ENCODE measurements at regions not wholly inside any gene's neighbourhood (a gene's known extent, or its start where the extent isn't known, plus 50 kb on each side); places are given as distances from the start of the nearest gene placed in this dataset.
"Not testable (repeated sequence)": the region's sequence is repeated elsewhere in the genome, so short reads cannot be mapped to it uniquely, and the experiment has no call there.

GRCh38 chr1:96544831-96545221 lies 176.8 kb upstream of the PTBP2 start:
- Mint-ChIP-seq H3K27ac (no peak overlapping the region), H3K4me1 (no peaks in the 10 kb centered on the region), H3K36me3 (no peaks in the 10 kb centered on the region), H3K4me3 (no peak overlapping the region), H3K27me3 (no peaks in the 10 kb centered on the region), H3K9me3 (no peaks in the 10 kb centered on the region)

- no peaks in the 10 kb centered on the region for H3K27me3 Mint-ChIP-seq
- no peaks in the 10 kb centered on the region for H3K36me3 Mint-ChIP-seq
- H3K27ac Mint-ChIP-seq = no peak overlapping the region
- H3K4me1 Mint-ChIP-seq = no peaks in the 10 kb centered on the region
- no peaks in the 10 kb centered on the region for H3K9me3 Mint-ChIP-seq
- no peak overlapping the region for H3K4me3 Mint-ChIP-seq
These were observed 175.5 kb upstream of the PTBP2 start for GRCh38 chr1:96545935-96546656.

GRCh38 chr1:96550061-96550460 lies 171.5 kb upstream of the PTBP2 start:
- H3K27me3 Mint-ChIP-seq = no peaks in the 10 kb centered on the region
- no peak overlapping the region for H3K27ac Mint-ChIP-seq
- H3K9me3 Mint-ChIP-seq = no peaks in the 10 kb centered on the region
- no peaks in the 10 kb centered on the region for H3K36me3 Mint-ChIP-seq
- no peaks in the 10 kb centered on the region for H3K4me1 Mint-ChIP-seq
- no peak overlapping the region for H3K4me3 Mint-ChIP-seq

- H3K9me3 Mint-ChIP-seq = no peaks in the 10 kb centered on the region
- H3K4me3 Mint-ChIP-seq = no peak overlapping the region
- H3K27ac Mint-ChIP-seq = no peak overlapping the region
- H3K27me3 Mint-ChIP-seq = peaks cover 3% of the 10 kb centered on the region
- no peaks in the 10 kb centered on the region for H3K36me3 Mint-ChIP-seq
- H3K4me1 Mint-ChIP-seq = no peaks in the 10 kb centered on the region
These were observed 169.1 kb upstream of the PTBP2 start for GRCh38 chr1:96552451-96552850.

GRCh38 chr1:96553811-96554210 lies 167.8 kb upstream of the PTBP2 start:
- Mint-ChIP-seq H3K4me3 (no peak overlapping the region), H3K4me1 (no peaks in the 10 kb centered on the region), H3K27ac (no peak overlapping the region), H3K27me3 (peaks cover 5% of the 10 kb centered on the region), H3K9me3 (no peaks in the 10 kb centered on the region), H3K36me3 (no peaks in the 10 kb centered on the region)

GRCh38 chr1:96554364-96554763 lies 167.2 kb upstream of the PTBP2 start:
- no peak overlapping the region for H3K4me3 Mint-ChIP-seq
- H3K36me3 Mint-ChIP-seq = no peaks in the 10 kb centered on the region
- no peaks in the 10 kb centered on the region for H3K4me1 Mint-ChIP-seq
- no peaks in the 10 kb centered on the region for H3K9me3 Mint-ChIP-seq
- H3K27me3 Mint-ChIP-seq = peaks cover 5% of the 10 kb centered on the region
- H3K27ac Mint-ChIP-seq = no peak overlapping the region

GRCh38 chr1:96557336-96557735 lies 164.2 kb upstream of the PTBP2 start:
- H3K9me3 Mint-ChIP-seq = no peaks in the 10 kb centered on the region
- no peaks in the 10 kb centered on the region for H3K4me1 Mint-ChIP-seq
- no peak overlapping the region for H3K27ac Mint-ChIP-seq
- peaks cover 8% of the 10 kb centered on the region for H3K27me3 Mint-ChIP-seq
- H3K4me3 Mint-ChIP-seq = no peak overlapping the region
- H3K36me3 Mint-ChIP-seq = no peaks in the 10 kb centered on the region

- no peak overlapping the region for H3K27ac Mint-ChIP-seq
- peaks cover 10% of the 10 kb centered on the region for H3K27me3 Mint-ChIP-seq
- H3K9me3 Mint-ChIP-seq = no peaks in the 10 kb centered on the region
- no peak overlapping the region for H3K4me3 Mint-ChIP-seq
- H3K4me1 Mint-ChIP-seq = no peaks in the 10 kb centered on the region
- H3K36me3 Mint-ChIP-seq = no peaks in the 10 kb centered on the region
These were observed 162.9 kb upstream of the PTBP2 start for GRCh38 chr1:96558635-96559034.

- Mint-ChIP-seq H3K4me1 (no peaks in the 10 kb centered on the region), H3K27ac (no peak overlapping the region), H3K9me3 (no peaks in the 10 kb centered on the region), H3K4me3 (no peak overlapping the region), H3K27me3 (peaks cover 12% of the 10 kb centered on the region), H3K36me3 (no peaks in the 10 kb centered on the region)
These were observed 162.4 kb upstream of the PTBP2 start for GRCh38 chr1:96559181-96559580.

GRCh38 chr1:96559707-96560596 lies 161.6 kb upstream of the PTBP2 start:
- Mint-ChIP-seq H3K36me3 (no peaks in the 10 kb centered on the region), H3K27ac (no peak overlapping the region), H3K27me3 (peaks cover 12% of the 10 kb centered on the region), H3K4me3 (no peak overlapping the region), H3K4me1 (no peaks in the 10 kb centered on the region), H3K9me3 (no peaks in the 10 kb centered on the region)

GRCh38 chr1:96562094-96562493 lies 159.5 kb upstream of the PTBP2 start:
- Mint-ChIP-seq H3K9me3 (no peaks in the 10 kb centered on the region), H3K4me3 (no peak overlapping the region), H3K27ac (no peak overlapping the region), H3K27me3 (peaks cover 11% of the 10 kb centered on the region), H3K4me1 (no peaks in the 10 kb centered on the region), H3K36me3 (no peaks in the 10 kb centered on the region)

GRCh38 chr1:96564401-96564800 lies 157.2 kb upstream of the PTBP2 start:
- H3K9me3 Mint-ChIP-seq, H3K27me3 Mint-ChIP-seq, H3K36me3 Mint-ChIP-seq, H3K4me1 Mint-ChIP-seq, H3K4me3 Mint-ChIP-seq, H3K27ac Mint-ChIP-seq: not testable (repeated sequence)

- Mint-ChIP-seq H3K27ac (no peak overlapping the region), H3K36me3 (no peaks in the 10 kb centered on the region), H3K27me3 (peaks cover 7% of the 10 kb centered on the region), H3K4me3 (no peak overlapping the region), H3K4me1 (no peaks in the 10 kb centered on the region), H3K9me3 (no peaks in the 10 kb centered on the region)
These were observed 156.0 kb upstream of the PTBP2 start for GRCh38 chr1:96565546-96565945.

GRCh38 chr1:96568639-96569038 lies 152.9 kb upstream of the PTBP2 start:
- Mint-ChIP-seq H3K9me3 (no peaks in the 10 kb centered on the region), H3K36me3 (no peaks in the 10 kb centered on the region), H3K4me1 (no peaks in the 10 kb centered on the region), H3K27ac (no peak overlapping the region), H3K27me3 (peaks cover 2% of the 10 kb centered on the region), H3K4me3 (no peak overlapping the region)

- Mint-ChIP-seq H3K36me3 (no peaks in the 10 kb centered on the region), H3K27ac (no peak overlapping the region), H3K4me3 (no peak overlapping the region), H3K27me3 (no peaks in the 10 kb centered on the region), H3K4me1 (no peaks in the 10 kb centered on the region), H3K9me3 (no peaks in the 10 kb centered on the region)
These were observed 152.3 kb upstream of the PTBP2 start for GRCh38 chr1:96569288-96569687.

- no peaks in the 10 kb centered on the region for H3K36me3 Mint-ChIP-seq
- H3K27ac Mint-ChIP-seq = no peak overlapping the region
- H3K4me1 Mint-ChIP-seq = no peaks in the 10 kb centered on the region
- H3K27me3 Mint-ChIP-seq = peaks cover 9% of the 10 kb centered on the region
- no peaks in the 10 kb centered on the region for H3K9me3 Mint-ChIP-seq
- H3K4me3 Mint-ChIP-seq = no peak overlapping the region
These were observed 141.9 kb upstream of the PTBP2 start for GRCh38 chr1:96579636-96580035.
